ENCODE measurements at regions not wholly inside any gene's neighbourhood (a gene's known extent, or its start where the extent isn't known, plus 50 kb on each side); places are given as distances from the start of the nearest gene placed in this dataset.

GRCh38 chr1:18045621-18046020 lies 62.0 kb upstream of the IGSF21 start:
- POLR2A ChIA-PET = no interaction called here

GRCh38 chr1:18047122-18047521 lies 60.5 kb upstream of the IGSF21 start:
- peaks cover 0 to 9% of the 10 kb centered on the region in 2 donors for H3K4me1 ChIP-seq (ENCODE audit: control insufficient read depth in 2 of 2, insufficient read depth in 2 of 2, low read length in 2 of 2)
- ChIA-PET CTCF (no interaction called here), POLR2A (no interaction called here)
- Mint-ChIP-seq H3K27me3 (peaks cover 23% of the 10 kb centered on the region), H3K4me1 (peaks cover 5% of the 10 kb centered on the region), H3K9me3 (ENCODE audit: insufficient read depth) (peaks cover 3% of the 10 kb centered on the region), H3K4me3 (no peak overlapping the region), H3K27ac (no peak overlapping the region)
- H3K79me2 ChIP-seq (ENCODE audit: control insufficient read depth, insufficient read depth, low read length) = no peaks in the 10 kb centered on the region
- ATAC-seq (ENCODE audit: low read depth) (no peak), DNase-seq (no peak)
- no peaks in the 10 kb centered on the region for H4K20me1 ChIP-seq (ENCODE audit: control insufficient read depth, insufficient read depth, low read length, poor library complexity, severe bottlenecking)
- no peak overlapping the region for H3K4me3 ChIP-seq (ENCODE audit: control extremely low read depth in 1 of 5, extremely low read depth in 1 of 5, insufficient read depth in 1 of 5, low read depth in 2 of 5, low read length in 4 of 5)
- no peak overlapping the region for H2AFZ ChIP-seq (ENCODE audit: insufficient read depth, low read depth, low read length, poor library complexity, severe bottlenecking)
- TF ChIP-seq EZH2 (IDR thresholded peaks at IDR 0.05; ENCODE audit: borderline replicate concordance, insufficient read depth, low read depth, low read length, poor library complexity, severe bottlenecking) = no peak
- TF ChIP-seq CTCF (IDR thresholded peaks at IDR 0.05) = no peak
- H3K27ac ChIP-seq (ENCODE audit: low read length in 2 of 2) = no peak overlapping the region
- peaks cover 0 to 3% (median 0%) of the 10 kb centered on the region in 3 donors for H3K9me3 ChIP-seq (ENCODE audit: control extremely low read depth in 1 of 3, control insufficient read depth in 2 of 3, insufficient read depth in 1 of 3, low read length in 2 of 3)
- no peaks in the 10 kb centered on the region for H3K27me3 ChIP-seq (replicated peaks in 1 of 4; ENCODE audit: control extremely low read depth in 1 of 4, control insufficient read depth in 3 of 4, insufficient read depth in 4 of 4, low read length in 3 of 4)
- 86% methylated on average over 3 of the region's 3 CpGs for WGBS (ENCODE audit: insufficient coverage)
- no peak overlapping the region for H3K4me2 ChIP-seq (replicated peaks; ENCODE audit: low read depth, low read length, poor library complexity, severe bottlenecking)
- H3K36me3 ChIP-seq (replicated peaks in 1 of 2; ENCODE audit: control extremely low read depth in 1 of 2, control insufficient read depth in 1 of 2, extremely low read depth in 1 of 2, insufficient read depth in 2 of 2, low read length in 1 of 2) = no peaks in the 10 kb centered on the region
- no peak overlapping the region for H3K9ac ChIP-seq (ENCODE audit: low read length)
- intact Hi-C loops (cut with micrococcal nuclease) = no loop called here

More at GRCh38 chr1:18045621-18046020, 62.0 kb upstream of the IGSF21 start:
- Mint-ChIP-seq H3K9me3 (ENCODE audit: insufficient read depth) (peaks cover 3% of the 10 kb centered on the region), H3K27me3 (peaks cover 23% of the 10 kb centered on the region), H3K4me3 (no peak overlapping the region), H3K27ac (no peak overlapping the region), H3K4me1 (peaks cover 19% of the 10 kb centered on the region)
- H3K27ac ChIP-seq (ENCODE audit: low read length in 2 of 2) = no peak overlapping the region
- no peaks in the 10 kb centered on the region for H4K20me1 ChIP-seq (ENCODE audit: control insufficient read depth, insufficient read depth, low read length, poor library complexity, severe bottlenecking)
- CTCF ChIA-PET = no interaction called here
- no peaks in the 10 kb centered on the region for H3K27me3 ChIP-seq (replicated peaks in 1 of 4; ENCODE audit: control extremely low read depth in 1 of 4, control insufficient read depth in 3 of 4, insufficient read depth in 4 of 4, low read length in 3 of 4)
- no peak for ATAC-seq (ENCODE audit: low read depth)
- H3K4me1 ChIP-seq (ENCODE audit: control insufficient read depth in 2 of 2, insufficient read depth in 2 of 2, low read length in 2 of 2) = peaks cover 14 to 22% of the 10 kb centered on the region in 2 donors
- peaks cover 0 to 3% (median 0%) of the 10 kb centered on the region in 3 donors for H3K9me3 ChIP-seq (ENCODE audit: control extremely low read depth in 1 of 3, control insufficient read depth in 2 of 3, insufficient read depth in 1 of 3, low read length in 2 of 3)
- H3K4me3 ChIP-seq (ENCODE audit: control extremely low read depth in 1 of 5, extremely low read depth in 1 of 5, insufficient read depth in 1 of 5, low read depth in 2 of 5, low read length in 4 of 5) = no peak overlapping the region
- no peak for TF ChIP-seq EZH2 (IDR thresholded peaks at IDR 0.05; ENCODE audit: borderline replicate concordance, insufficient read depth, low read depth, low read length, poor library complexity, severe bottlenecking)
- TF ChIP-seq CTCF (IDR thresholded peaks at IDR 0.05) = no peak
- no peaks in the 10 kb centered on the region for H3K36me3 ChIP-seq (replicated peaks in 1 of 2; ENCODE audit: control extremely low read depth in 1 of 2, control insufficient read depth in 1 of 2, extremely low read depth in 1 of 2, insufficient read depth in 2 of 2, low read length in 1 of 2)
- no peaks in the 10 kb centered on the region for H3K79me2 ChIP-seq (ENCODE audit: control insufficient read depth, insufficient read depth, low read length)
- H2AFZ ChIP-seq (ENCODE audit: insufficient read depth, low read depth, low read length, poor library complexity, severe bottlenecking) = no peak overlapping the region
- intact Hi-C loops (cut with micrococcal nuclease) = no loop called here
- H3K9ac ChIP-seq (ENCODE audit: low read length) = no peak overlapping the region
- no peak for DNase-seq
- 83% methylated on average over 7 of the region's 8 CpGs for WGBS (ENCODE audit: insufficient coverage)
- no peak overlapping the region for H3K4me2 ChIP-seq (replicated peaks; ENCODE audit: low read depth, low read length, poor library complexity, severe bottlenecking)
